ENCODE measurements at regions not wholly inside any gene's neighbourhood (a gene's known extent, or its start where the extent isn't known, plus 50 kb on each side); places are given as distances from the start of the nearest gene placed in this dataset.

DNA sequence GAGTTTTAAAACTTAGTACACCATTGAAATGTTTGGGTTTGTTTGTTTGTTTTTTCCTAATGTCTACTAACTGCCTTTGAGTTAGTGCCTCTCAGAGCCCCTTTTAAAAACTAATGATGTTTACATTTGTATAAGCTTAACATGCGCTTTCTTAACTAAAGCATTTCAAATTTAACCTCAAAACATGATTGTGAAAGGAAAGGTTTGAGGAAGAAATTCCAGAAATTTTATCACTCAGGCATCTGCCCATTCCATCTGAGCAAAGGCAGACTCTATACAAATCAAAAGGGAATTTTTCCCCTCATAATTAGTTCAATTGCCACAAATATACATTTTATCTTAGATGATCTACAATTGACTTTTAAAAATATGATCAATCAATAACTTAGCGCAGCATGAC, 230.7 kb upstream of the CAND1 start (continued):
- TF ChIP-seq ZNF138 (CRISPR knock-in tag; conservative IDR thresholded peaks at IDR 0.05) (no peak), ZNF263 (CRISPR knock-in tag; IDR thresholded peaks at IDR 0.05; ENCODE audit: low read depth) (no peak), TP53 (CRISPR knock-in tag; IDR thresholded peaks at IDR 0.05) (no peak), ZNF423 (CRISPR knock-in tag; IDR thresholded peaks at IDR 0.05) (no peak), JAZF1 (CRISPR knock-in tag; IDR thresholded peaks at IDR 0.05) (no peak), USF2 (CRISPR knock-in tag; IDR thresholded peaks at IDR 0.05) (no peak), TEAD4 (CRISPR knock-in tag; IDR thresholded peaks at IDR 0.05) (no peak)
- TF ChIP-seq, protein P1, sequence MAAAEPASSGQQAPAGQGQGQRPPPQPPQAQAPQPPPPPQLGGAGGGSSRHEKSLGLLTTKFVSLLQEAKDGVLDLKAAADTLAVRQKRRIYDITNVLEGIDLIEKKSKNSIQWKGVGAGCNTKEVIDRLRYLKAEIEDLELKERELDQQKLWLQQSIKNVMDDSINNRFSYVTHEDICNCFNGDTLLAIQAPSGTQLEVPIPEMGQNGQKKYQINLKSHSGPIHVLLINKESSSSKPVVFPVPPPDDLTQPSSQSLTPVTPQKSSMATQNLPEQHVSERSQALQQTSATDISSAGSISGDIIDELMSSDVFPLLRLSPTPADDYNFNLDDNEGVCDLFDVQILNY (CRISPR knock-in tag; IDR thresholded peaks at IDR 0.05): no peak
- TF ChIP-seq, protein P2, sequence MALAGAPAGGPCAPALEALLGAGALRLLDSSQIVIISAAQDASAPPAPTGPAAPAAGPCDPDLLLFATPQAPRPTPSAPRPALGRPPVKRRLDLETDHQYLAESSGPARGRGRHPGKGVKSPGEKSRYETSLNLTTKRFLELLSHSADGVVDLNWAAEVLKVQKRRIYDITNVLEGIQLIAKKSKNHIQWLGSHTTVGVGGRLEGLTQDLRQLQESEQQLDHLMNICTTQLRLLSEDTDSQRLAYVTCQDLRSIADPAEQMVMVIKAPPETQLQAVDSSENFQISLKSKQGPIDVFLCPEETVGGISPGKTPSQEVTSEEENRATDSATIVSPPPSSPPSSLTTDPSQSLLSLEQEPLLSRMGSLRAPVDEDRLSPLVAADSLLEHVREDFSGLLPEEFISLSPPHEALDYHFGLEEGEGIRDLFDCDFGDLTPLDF (CRISPR knock-in tag; IDR thresholded peaks at IDR 0.05): no peak

- peak overlapping the region; percentile 23; the same call in 1 of the 2 replicates for H3K27ac Mint-ChIP-seq
- no peaks in the 10 kb centered on the region for H3K9me3 Mint-ChIP-seq
- no peak for ATAC-seq
- peaks cover 18% of the 10 kb centered on the region for H3K27me3 Mint-ChIP-seq (ENCODE audit: low read depth)
- no peak for DNase-seq (ENCODE audit: low spot score)
- ChIA-PET CTCF (no interaction called here), POLR2A (no interaction called here)
- no peaks in the 10 kb centered on the region for H3K36me3 Mint-ChIP-seq
- H3K4me1 Mint-ChIP-seq: peaks cover 49% of the 10 kb centered on the region
- TF ChIP-seq USF2 (CRISPR knock-in tag; IDR thresholded peaks at IDR 0.05) (no peak), SOX15 (CRISPR knock-in tag; IDR thresholded peaks at IDR 0.05) (no peak), SP1 (CRISPR knock-in tag; conservative IDR thresholded peaks at IDR 0.05) (no peak), MAX (CRISPR knock-in tag; IDR thresholded peaks at IDR 0.05) (no peak), ATF1 (CRISPR knock-in tag; IDR thresholded peaks at IDR 0.05) (no peak)
- TF ChIP-seq, protein P3, sequence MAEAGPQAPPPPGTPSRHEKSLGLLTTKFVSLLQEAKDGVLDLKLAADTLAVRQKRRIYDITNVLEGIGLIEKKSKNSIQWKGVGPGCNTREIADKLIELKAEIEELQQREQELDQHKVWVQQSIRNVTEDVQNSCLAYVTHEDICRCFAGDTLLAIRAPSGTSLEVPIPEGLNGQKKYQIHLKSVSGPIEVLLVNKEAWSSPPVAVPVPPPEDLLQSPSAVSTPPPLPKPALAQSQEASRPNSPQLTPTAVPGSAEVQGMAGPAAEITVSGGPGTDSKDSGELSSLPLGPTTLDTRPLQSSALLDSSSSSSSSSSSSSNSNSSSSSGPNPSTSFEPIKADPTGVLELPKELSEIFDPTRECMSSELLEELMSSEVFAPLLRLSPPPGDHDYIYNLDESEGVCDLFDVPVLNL (CRISPR knock-in tag; IDR thresholded peaks at IDR 0.05; ENCODE audit: borderline replicate concordance, low read depth): no peak
- no peak overlapping the region for H3K4me3 Mint-ChIP-seq
Measured at GRCh38 chr12:67039995-67040860, 228.9 kb upstream of the CAND1 start.

DNA sequence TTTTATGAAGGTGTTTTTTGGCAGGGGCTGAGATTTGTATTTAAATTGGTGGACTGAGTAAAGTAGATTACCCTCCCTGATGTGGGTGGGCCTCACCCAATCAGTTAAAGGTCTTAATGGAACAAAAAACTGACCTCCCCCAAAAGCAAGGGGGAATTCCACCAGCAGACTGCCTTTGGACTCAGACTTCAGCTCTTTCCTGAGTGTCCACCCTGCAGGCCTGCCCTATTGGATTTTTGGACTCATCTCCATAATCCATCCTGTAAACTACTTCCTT, 228.4 kb upstream of the CAND1 start:
- DNase-seq (ENCODE audit: low spot score) (no peak), ATAC-seq (no peak)
- POLR2A ChIA-PET: no interaction called here
- CTCF ChIA-PET: no interaction called here
- H3K27me3 Mint-ChIP-seq (ENCODE audit: low read depth): peaks cover 12% of the 10 kb centered on the region
- H3K9me3 Mint-ChIP-seq: no peaks in the 10 kb centered on the region
- H3K4me3 Mint-ChIP-seq: no peak overlapping the region
- no peak overlapping the region for H3K27ac Mint-ChIP-seq
- peaks cover 49% of the 10 kb centered on the region for H3K4me1 Mint-ChIP-seq
- H3K36me3 Mint-ChIP-seq: no peaks in the 10 kb centered on the region
- TF ChIP-seq RORB (CRISPR knock-in tag; IDR thresholded peaks at IDR 0.05) (no peak), NR3C1 (CRISPR knock-in tag; conservative IDR thresholded peaks at IDR 0.05; ENCODE audit: low read depth) (no peak), NR1H2 (CRISPR knock-in tag; IDR thresholded peaks at IDR 0.05) (no peak), EMX1 (CRISPR knock-in tag; IDR thresholded peaks at IDR 0.05) (no peak), ZNF423 (CRISPR knock-in tag; IDR thresholded peaks at IDR 0.05) (no peak), IRF2 (CRISPR knock-in tag; IDR thresholded peaks at IDR 0.05; ENCODE audit: borderline replicate concordance, low read depth) (no peak), SMAD3 (CRISPR knock-in tag; IDR thresholded peaks at IDR 0.05; ENCODE audit: borderline replicate concordance) (no peak), ZNF396 (CRISPR knock-in tag; IDR thresholded peaks at IDR 0.05; ENCODE audit: borderline replicate concordance) (no peak), ZNF416 (CRISPR knock-in tag; IDR thresholded peaks at IDR 0.05) (no peak)
- TF ChIP-seq, protein P4, sequence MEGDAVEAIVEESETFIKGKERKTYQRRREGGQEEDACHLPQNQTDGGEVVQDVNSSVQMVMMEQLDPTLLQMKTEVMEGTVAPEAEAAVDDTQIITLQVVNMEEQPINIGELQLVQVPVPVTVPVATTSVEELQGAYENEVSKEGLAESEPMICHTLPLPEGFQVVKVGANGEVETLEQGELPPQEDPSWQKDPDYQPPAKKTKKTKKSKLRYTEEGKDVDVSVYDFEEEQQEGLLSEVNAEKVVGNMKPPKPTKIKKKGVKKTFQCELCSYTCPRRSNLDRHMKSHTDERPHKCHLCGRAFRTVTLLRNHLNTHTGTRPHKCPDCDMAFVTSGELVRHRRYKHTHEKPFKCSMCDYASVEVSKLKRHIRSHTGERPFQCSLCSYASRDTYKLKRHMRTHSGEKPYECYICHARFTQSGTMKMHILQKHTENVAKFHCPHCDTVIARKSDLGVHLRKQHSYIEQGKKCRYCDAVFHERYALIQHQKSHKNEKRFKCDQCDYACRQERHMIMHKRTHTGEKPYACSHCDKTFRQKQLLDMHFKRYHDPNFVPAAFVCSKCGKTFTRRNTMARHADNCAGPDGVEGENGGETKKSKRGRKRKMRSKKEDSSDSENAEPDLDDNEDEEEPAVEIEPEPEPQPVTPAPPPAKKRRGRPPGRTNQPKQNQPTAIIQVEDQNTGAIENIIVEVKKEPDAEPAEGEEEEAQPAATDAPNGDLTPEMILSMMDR (IDR thresholded peaks at IDR 0.05): no peak
- TF ChIP-seq, protein P5, sequence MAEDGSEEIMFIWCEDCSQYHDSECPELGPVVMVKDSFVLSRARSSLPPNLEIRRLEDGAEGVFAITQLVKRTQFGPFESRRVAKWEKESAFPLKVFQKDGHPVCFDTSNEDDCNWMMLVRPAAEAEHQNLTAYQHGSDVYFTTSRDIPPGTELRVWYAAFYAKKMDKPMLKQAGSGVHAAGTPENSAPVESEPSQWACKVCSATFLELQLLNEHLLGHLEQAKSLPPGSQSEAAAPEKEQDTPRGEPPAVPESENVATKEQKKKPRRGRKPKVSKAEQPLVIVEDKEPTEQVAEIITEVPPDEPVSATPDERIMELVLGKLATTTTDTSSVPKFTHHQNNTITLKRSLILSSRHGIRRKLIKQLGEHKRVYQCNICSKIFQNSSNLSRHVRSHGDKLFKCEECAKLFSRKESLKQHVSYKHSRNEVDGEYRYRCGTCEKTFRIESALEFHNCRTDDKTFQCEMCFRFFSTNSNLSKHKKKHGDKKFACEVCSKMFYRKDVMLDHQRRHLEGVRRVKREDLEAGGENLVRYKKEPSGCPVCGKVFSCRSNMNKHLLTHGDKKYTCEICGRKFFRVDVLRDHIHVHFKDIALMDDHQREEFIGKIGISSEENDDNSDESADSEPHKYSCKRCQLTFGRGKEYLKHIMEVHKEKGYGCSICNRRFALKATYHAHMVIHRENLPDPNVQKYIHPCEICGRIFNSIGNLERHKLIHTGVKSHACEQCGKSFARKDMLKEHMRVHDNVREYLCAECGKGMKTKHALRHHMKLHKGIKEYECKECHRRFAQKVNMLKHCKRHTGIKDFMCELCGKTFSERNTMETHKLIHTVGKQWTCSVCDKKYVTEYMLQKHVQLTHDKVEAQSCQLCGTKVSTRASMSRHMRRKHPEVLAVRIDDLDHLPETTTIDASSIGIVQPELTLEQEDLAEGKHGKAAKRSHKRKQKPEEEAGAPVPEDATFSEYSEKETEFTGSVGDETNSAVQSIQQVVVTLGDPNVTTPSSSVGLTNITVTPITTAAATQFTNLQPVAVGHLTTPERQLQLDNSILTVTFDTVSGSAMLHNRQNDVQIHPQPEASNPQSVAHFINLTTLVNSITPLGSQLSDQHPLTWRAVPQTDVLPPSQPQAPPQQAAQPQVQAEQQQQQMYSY (CRISPR knock-in tag; IDR thresholded peaks at IDR 0.05): no peak
